Vagina (tissue), 2 donors: ENCODE measurements at regions not wholly inside any gene's neighbourhood (a gene's known extent, or its start where the extent isn't known, plus 50 kb on each side); places are given as distances from the start of the nearest gene placed in this dataset.
"Not testable (repeated sequence)": the region's sequence is repeated elsewhere in the genome, so short reads cannot be mapped to it uniquely, and the experiment has no call there.

Experiments
- DNase-seq, 2 donors: peaks; one replicate each; pipeline ENCODE4 v3.0.0-alpha.2; 2017; ENCODE audit errors: extremely low spot score in 2 of 2
- H3K27ac ChIP-seq: fragments of 200-600 bp; sonication (generic); one replicate; pipeline ENCODE4 v1.5.1; 2019
- H3K27me3 ChIP-seq: fragments of 200-600 bp; sonication (generic); one replicate; pipeline ENCODE4 v1.5.1; 2019
- H3K36me3 ChIP-seq, 2 donors: fragments of 200-600 bp; sonication (generic); one replicate each; pipeline ENCODE4 v1.5.1; 2017 to 2019
- H3K4me1 ChIP-seq: fragments of 200-600 bp; sonication (generic); one replicate; pipeline ENCODE4 v1.5.1; 2019
- H3K4me3 ChIP-seq, 2 donors: fragments of 200-600 bp; sonication (generic); 1 replicate in 1 of 2; 2 replicates in 1 of 2; pipeline ENCODE4 v1.5.1; 2016 to 2019
- H3K9me3 ChIP-seq: fragments of 200-600 bp; sonication (generic); one replicate; pipeline ENCODE4 v1.5.1; 2019
- POLR2A ChIP-seq, 2 donors: fragments of 450-650 bp; IDR thresholded peaks; one replicate each; pipeline ENCODE4 v1.6.1; 2017; ENCODE audit warnings: antibody characterized with exemption in 2 of 2, mild to moderate bottlenecking in 2 of 2, moderate library complexity in 2 of 2
- POLR2AphosphoS5 ChIP-seq, 2 donors: sonication (generic); formaldehyde crosslinking; IDR thresholded peaks; one replicate each; pipeline ENCODE4 v1.9.0; 2017; ENCODE audit warnings: antibody characterized with exemption in 2 of 2, mild to moderate bottlenecking in 2 of 2, low read depth in 1 of 2; ENCODE audit not compliant: insufficient read depth in 1 of 2
- intact Hi-C: fragments of 100-400 bp; cut with DNase I; formaldehyde crosslinking; loops from one replicate; pipeline ENCODE4 v1.15.1; 2023
- TF ChIP-seq, protein P1 (sequence below), 3 experiments: fragments of 450-650 bp in 2 of 3; fragments of 200-600 bp in 1 of 3; sonication (generic) in 1 of 3; IDR thresholded peaks; one replicate each; pipeline ENCODE4 v1.5.1; 2017 to 2019; ENCODE audit warnings: antibody characterized with exemption in 3 of 3, mild to moderate bottlenecking in 2 of 3, moderate library complexity in 2 of 3

DNA sequence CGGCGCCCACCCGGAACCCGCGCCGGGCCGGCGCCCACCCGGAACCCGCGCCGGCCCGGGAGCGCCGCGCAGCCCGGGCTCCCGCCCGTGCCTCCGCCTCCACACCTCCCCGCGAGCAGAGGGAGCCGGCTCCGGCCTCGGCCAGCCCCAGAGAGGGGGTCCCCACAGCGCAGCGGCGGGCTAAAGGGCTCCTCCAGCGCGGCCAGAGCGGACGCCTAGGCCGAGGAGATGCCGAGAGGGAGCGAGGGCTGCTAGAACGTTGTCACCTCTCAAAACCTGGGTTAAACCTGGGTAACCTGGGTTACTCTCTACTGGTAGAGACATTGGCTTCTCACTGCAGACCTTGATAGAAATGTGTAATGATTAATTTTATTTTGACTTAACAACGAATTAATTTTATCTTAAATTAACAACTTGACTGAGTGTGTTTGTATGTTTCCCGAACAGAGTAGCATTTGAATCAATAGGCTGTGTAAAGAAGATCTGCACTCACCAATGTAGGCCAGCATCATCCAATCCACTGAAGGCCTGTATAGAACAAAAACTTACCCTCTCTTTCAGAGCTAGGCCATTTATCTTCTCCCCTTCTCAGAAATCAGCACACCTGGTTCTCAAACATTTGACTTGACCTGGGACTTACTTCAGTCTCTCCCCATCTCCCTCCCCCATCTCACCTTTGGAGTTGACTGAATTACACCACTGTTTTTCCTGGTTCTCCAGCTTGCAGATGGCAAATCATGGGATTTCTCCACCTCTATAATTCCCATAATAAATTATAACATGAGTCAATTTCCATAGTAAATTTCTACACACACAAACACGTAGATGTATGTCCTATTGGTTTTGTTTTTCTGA is 242.7 kb downstream of the ASXL3 start:
- Histone ChIP-seq H3K4me3 (no peak overlapping the region), H3K9me3 (no peaks in the 10 kb centered on the region), H3K4me1 (no peaks in the 10 kb centered on the region), H3K27ac (no peak overlapping the region), H3K27me3 (no peaks in the 10 kb centered on the region), H3K36me3 (no peaks in the 10 kb centered on the region)
- no peak for TF ChIP-seq POLR2A (IDR thresholded peaks at IDR 0.05)
- no peak for TF ChIP-seq POLR2AphosphoS5 (IDR thresholded peaks at IDR 0.05; ENCODE audit: insufficient read depth in 1 of 2, low read depth in 1 of 2)
- TF ChIP-seq, protein P1, sequence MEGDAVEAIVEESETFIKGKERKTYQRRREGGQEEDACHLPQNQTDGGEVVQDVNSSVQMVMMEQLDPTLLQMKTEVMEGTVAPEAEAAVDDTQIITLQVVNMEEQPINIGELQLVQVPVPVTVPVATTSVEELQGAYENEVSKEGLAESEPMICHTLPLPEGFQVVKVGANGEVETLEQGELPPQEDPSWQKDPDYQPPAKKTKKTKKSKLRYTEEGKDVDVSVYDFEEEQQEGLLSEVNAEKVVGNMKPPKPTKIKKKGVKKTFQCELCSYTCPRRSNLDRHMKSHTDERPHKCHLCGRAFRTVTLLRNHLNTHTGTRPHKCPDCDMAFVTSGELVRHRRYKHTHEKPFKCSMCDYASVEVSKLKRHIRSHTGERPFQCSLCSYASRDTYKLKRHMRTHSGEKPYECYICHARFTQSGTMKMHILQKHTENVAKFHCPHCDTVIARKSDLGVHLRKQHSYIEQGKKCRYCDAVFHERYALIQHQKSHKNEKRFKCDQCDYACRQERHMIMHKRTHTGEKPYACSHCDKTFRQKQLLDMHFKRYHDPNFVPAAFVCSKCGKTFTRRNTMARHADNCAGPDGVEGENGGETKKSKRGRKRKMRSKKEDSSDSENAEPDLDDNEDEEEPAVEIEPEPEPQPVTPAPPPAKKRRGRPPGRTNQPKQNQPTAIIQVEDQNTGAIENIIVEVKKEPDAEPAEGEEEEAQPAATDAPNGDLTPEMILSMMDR (IDR thresholded peaks at IDR 0.05): no peak
- no peak for DNase-seq
- intact Hi-C loops: no loop called here

DNA sequence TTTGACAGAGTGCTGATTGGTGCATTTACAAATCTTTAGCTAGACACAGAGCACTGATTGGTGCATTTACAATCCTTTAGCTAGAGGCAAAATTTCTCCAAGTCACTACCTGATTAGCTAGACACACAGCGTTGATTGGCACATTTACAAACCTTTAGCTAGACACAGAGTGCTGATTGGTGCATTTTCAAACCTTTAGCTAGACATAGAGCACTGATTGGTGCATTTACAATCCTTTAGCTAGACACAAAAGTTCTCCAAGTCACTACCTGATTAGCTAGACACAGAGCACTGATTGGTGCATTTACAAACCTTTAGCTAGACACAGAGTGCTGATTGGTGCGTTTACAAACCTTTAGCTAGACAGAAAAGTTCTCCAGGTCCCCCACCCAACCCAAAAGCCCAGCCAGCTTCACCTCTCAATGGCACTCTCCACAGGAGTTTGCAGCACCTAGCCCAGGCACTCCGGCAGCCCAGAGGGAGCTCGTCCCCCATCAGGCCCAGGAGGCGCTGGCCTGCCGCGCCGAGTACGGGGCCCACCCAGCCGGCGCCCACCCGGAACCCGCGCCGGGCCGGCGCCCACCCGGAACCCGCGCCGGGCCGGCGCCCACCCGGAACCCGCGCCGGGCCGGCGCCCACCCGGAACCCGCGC is 241.8 kb downstream of the ASXL3 start:
- H3K27ac ChIP-seq, H3K27me3 ChIP-seq, intact Hi-C loops, DNase-seq, H3K4me1 ChIP-seq, H3K4me3 ChIP-seq, H3K36me3 ChIP-seq, H3K9me3 ChIP-seq: not testable (repeated sequence)

DNA sequence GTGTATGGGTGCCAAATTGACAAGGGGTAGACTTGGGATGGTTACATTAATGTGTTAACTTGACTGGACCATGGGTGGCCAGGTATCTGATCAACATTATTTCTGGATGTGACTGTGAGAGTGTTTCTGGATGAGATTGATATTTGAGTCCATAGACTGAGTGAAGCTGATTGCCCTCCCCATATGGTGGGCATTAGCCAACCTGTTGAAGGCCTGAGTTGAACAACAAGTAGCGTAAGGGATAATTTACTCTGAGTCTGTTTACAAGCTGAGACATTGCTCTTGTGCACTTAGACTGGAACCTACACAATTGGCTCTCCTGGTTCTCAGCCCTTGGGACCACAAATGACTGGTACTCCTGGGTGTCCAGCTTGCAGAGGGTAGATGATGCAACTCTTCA is 240.1 kb downstream of the ASXL3 start:
- H3K27ac ChIP-seq: no peak overlapping the region
- H3K9me3 ChIP-seq: no peaks in the 10 kb centered on the region
- no peaks in the 10 kb centered on the region for H3K36me3 ChIP-seq
- H3K4me1 ChIP-seq: no peaks in the 10 kb centered on the region
- no peak for TF ChIP-seq POLR2A (IDR thresholded peaks at IDR 0.05)
- TF ChIP-seq, protein P1 (IDR thresholded peaks at IDR 0.05): no peak
- TF ChIP-seq POLR2AphosphoS5 (IDR thresholded peaks at IDR 0.05; ENCODE audit: insufficient read depth in 1 of 2, low read depth in 1 of 2): no peak
- no peak for DNase-seq
- H3K27me3 ChIP-seq: no peaks in the 10 kb centered on the region
- no peak overlapping the region for H3K4me3 ChIP-seq
- intact Hi-C loops: no loop called here

DNA sequence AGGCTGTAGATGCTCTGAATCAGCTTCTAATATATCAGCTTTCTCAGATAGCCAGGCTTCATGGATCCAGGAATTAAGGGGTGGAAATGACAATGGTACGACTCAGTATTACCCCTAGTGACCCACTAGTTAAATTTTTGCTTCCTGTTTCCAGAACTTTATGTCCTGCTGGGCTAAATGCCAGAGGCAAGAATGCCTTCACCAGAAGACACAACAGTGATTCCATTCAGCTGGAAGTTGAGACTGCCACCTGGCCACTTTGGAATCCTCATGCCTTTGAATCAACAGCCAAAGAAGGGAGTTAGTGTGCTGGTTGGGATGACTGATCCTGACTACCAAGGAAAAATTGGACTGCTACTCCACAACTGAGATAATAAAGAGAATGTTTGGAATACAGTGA is 239.1 kb downstream of the ASXL3 start:
- DNase-seq: no peak
- Histone ChIP-seq H3K4me1 (no peaks in the 10 kb centered on the region), H3K27me3 (no peaks in the 10 kb centered on the region), H3K9me3 (no peaks in the 10 kb centered on the region), H3K36me3 (no peaks in the 10 kb centered on the region), H3K27ac (no peak overlapping the region), H3K4me3 (no peak overlapping the region)
- intact Hi-C loops: no loop called here
- no peak for TF ChIP-seq POLR2AphosphoS5 (IDR thresholded peaks at IDR 0.05; ENCODE audit: insufficient read depth in 1 of 2, low read depth in 1 of 2)
- no peak for TF ChIP-seq POLR2A (IDR thresholded peaks at IDR 0.05)
- TF ChIP-seq, protein P1 (IDR thresholded peaks at IDR 0.05): no peak

DNA sequence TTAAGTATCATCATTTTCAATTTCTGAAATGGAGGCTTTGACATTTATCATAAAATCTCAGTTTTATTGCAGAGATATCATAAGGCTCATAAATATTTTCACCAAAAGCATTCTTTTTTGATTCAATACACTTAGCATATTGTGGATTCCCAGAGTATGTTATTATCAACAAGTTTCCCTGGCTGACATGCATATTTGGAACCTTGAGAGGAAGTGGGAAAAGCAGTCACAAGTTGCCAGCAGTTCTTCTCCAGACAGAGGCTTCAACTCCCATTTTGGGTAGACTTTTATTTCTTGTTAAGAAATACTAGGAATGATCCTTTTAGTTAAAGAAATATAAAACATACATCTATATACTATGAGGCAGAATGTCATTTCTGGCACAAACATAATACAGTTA is 236.5 kb downstream of the ASXL3 start:
- TF ChIP-seq POLR2A (IDR thresholded peaks at IDR 0.05) (no peak), POLR2AphosphoS5 (IDR thresholded peaks at IDR 0.05; ENCODE audit: insufficient read depth in 1 of 2, low read depth in 1 of 2) (no peak)
- TF ChIP-seq, protein P1 (IDR thresholded peaks at IDR 0.05): no peak
- no peaks in the 10 kb centered on the region for H3K36me3 ChIP-seq
- no peaks in the 10 kb centered on the region for H3K27me3 ChIP-seq
- H3K4me1 ChIP-seq: no peaks in the 10 kb centered on the region
- no peak overlapping the region for H3K4me3 ChIP-seq
- DNase-seq: no peak
- no peak overlapping the region for H3K27ac ChIP-seq
- no peaks in the 10 kb centered on the region for H3K9me3 ChIP-seq
- intact Hi-C loops: no loop called here
